ENCODE measurements at regions not wholly inside any gene's neighbourhood (a gene's known extent, or its start where the extent isn't known, plus 50 kb on each side); places are given as distances from the start of the nearest gene placed in this dataset.
"Not testable (repeated sequence)": the region's sequence is repeated elsewhere in the genome, so short reads cannot be mapped to it uniquely, and the experiment has no call there.

- Mint-ChIP-seq H3K36me3 (ENCODE audit: low read depth) (no peaks in the 10 kb centered on the region), H3K4me3 (no peak overlapping the region), H3K9me3 (no peaks in the 10 kb centered on the region), H3K4me1 (no peaks in the 10 kb centered on the region), H3K27ac (no peak overlapping the region), H3K27me3 (no peaks in the 10 kb centered on the region)
- ChIA-PET CTCF (no interaction called here), POLR2A (no interaction called here)
- DNase-seq, result no peak
Observed at GRCh38 chr3:84567796-84568195, 391.0 kb upstream of the CADM2 start.

GRCh38 chr3:84573962-84574361 is 384.8 kb upstream of the CADM2 start:
- Mint-ChIP-seq H3K27ac (no peak overlapping the region), H3K36me3 (ENCODE audit: low read depth) (no peaks in the 10 kb centered on the region), H3K9me3 (peaks cover 12% of the 10 kb centered on the region), H3K4me1 (no peaks in the 10 kb centered on the region), H3K4me3 (no peak overlapping the region), H3K27me3 (no peaks in the 10 kb centered on the region)
- ChIA-PET POLR2A (no interaction called here), CTCF (no interaction called here)
- no peak for DNase-seq

GRCh38 chr3:84586427-84586826 is 372.4 kb upstream of the CADM2 start:
- POLR2A ChIA-PET, result no interaction called here
- CTCF ChIA-PET, result no interaction called here
- no peaks in the 10 kb centered on the region for H3K27me3 Mint-ChIP-seq
- H3K27ac Mint-ChIP-seq, result no peak overlapping the region
- H3K4me3 Mint-ChIP-seq, result no peak overlapping the region
- no peaks in the 10 kb centered on the region for H3K4me1 Mint-ChIP-seq
- DNase-seq, result no peak
- no peaks in the 10 kb centered on the region for H3K36me3 Mint-ChIP-seq (ENCODE audit: low read depth)
- peaks cover 8% of the 10 kb centered on the region for H3K9me3 Mint-ChIP-seq

GRCh38 chr3:84600703-84601225 is 358.0 kb upstream of the CADM2 start:
- Mint-ChIP-seq H3K9me3 (peaks cover 3% of the 10 kb centered on the region), H3K27ac (no peak overlapping the region), H3K36me3 (ENCODE audit: low read depth) (no peaks in the 10 kb centered on the region), H3K27me3 (no peaks in the 10 kb centered on the region), H3K4me1 (no peaks in the 10 kb centered on the region), H3K4me3 (no peak overlapping the region)
- CTCF ChIA-PET, result no interaction called here
- POLR2A ChIA-PET, result no interaction called here
- no peak for DNase-seq

- ChIA-PET POLR2A (no interaction called here), CTCF (no interaction called here)
- no peak overlapping the region for H3K4me3 Mint-ChIP-seq
- no peak for DNase-seq
- H3K36me3 Mint-ChIP-seq (ENCODE audit: low read depth), result no peaks in the 10 kb centered on the region
- H3K27me3 Mint-ChIP-seq, result no peaks in the 10 kb centered on the region
- H3K4me1 Mint-ChIP-seq, result no peaks in the 10 kb centered on the region
- peaks cover 3% of the 10 kb centered on the region for H3K9me3 Mint-ChIP-seq
- H3K27ac Mint-ChIP-seq, result no peak overlapping the region
Observed at GRCh38 chr3:84601303-84601702, 357.5 kb upstream of the CADM2 start.

GRCh38 chr3:84621823-84622222 is 337.0 kb upstream of the CADM2 start:
- POLR2A ChIA-PET, result no interaction called here

GRCh38 chr3:84634668-84635067 is 324.1 kb upstream of the CADM2 start:
- Mint-ChIP-seq H3K36me3 (ENCODE audit: low read depth) (no peaks in the 10 kb centered on the region), H3K9me3 (peaks cover 9% of the 10 kb centered on the region), H3K4me1 (no peaks in the 10 kb centered on the region), H3K27me3 (no peaks in the 10 kb centered on the region), H3K27ac (no peak overlapping the region), H3K4me3 (no peak overlapping the region)
- ChIA-PET POLR2A (no interaction called here), CTCF (no interaction called here)
- no peak for DNase-seq

More at GRCh38 chr3:84621823-84622222, 337.0 kb upstream of the CADM2 start:
- Mint-ChIP-seq H3K27ac (no peak overlapping the region), H3K4me1 (no peaks in the 10 kb centered on the region), H3K27me3 (no peaks in the 10 kb centered on the region), H3K9me3 (peaks cover 14% of the 10 kb centered on the region), H3K36me3 (ENCODE audit: low read depth) (no peaks in the 10 kb centered on the region), H3K4me3 (no peak overlapping the region)
- no peak for DNase-seq
- CTCF ChIA-PET, result no interaction called here

- Mint-ChIP-seq H3K27ac (no peak overlapping the region), H3K4me3 (no peak overlapping the region), H3K9me3 (peaks cover 12% of the 10 kb centered on the region), H3K27me3 (no peaks in the 10 kb centered on the region), H3K4me1 (no peaks in the 10 kb centered on the region), H3K36me3 (ENCODE audit: low read depth) (no peaks in the 10 kb centered on the region)
- POLR2A ChIA-PET, result no interaction called here
- no peak for DNase-seq
- CTCF ChIA-PET, result no interaction called here
Observed at GRCh38 chr3:84637272-84637671, 321.5 kb upstream of the CADM2 start.

GRCh38 chr3:84666468-84666867 is 292.3 kb upstream of the CADM2 start:
- H3K4me3 Mint-ChIP-seq, result no peak overlapping the region

GRCh38 chr3:84679211-84679610 is 279.6 kb upstream of the CADM2 start:
- Mint-ChIP-seq H3K4me1 (no peaks in the 10 kb centered on the region), H3K27ac (no peak overlapping the region), H3K9me3 (peaks cover 12% of the 10 kb centered on the region), H3K27me3 (no peaks in the 10 kb centered on the region), H3K4me3 (no peak overlapping the region), H3K36me3 (ENCODE audit: low read depth) (no peaks in the 10 kb centered on the region)
- no peak for DNase-seq
- CTCF ChIA-PET, result no interaction called here
- POLR2A ChIA-PET, result no interaction called here

More at GRCh38 chr3:84666468-84666867, 292.3 kb upstream of the CADM2 start:
- ChIA-PET CTCF (no interaction called here), POLR2A (no interaction called here)
- Mint-ChIP-seq H3K27ac (no peak overlapping the region), H3K4me1 (no peaks in the 10 kb centered on the region), H3K36me3 (ENCODE audit: low read depth) (no peaks in the 10 kb centered on the region), H3K9me3 (peaks cover 2% of the 10 kb centered on the region), H3K27me3 (no peaks in the 10 kb centered on the region)
- DNase-seq, result no peak

- Mint-ChIP-seq H3K4me1 (no peaks in the 10 kb centered on the region), H3K9me3 (peaks cover 12% of the 10 kb centered on the region)
- POLR2A ChIA-PET, result no interaction called here
Observed at GRCh38 chr3:84680700-84681099, 278.1 kb upstream of the CADM2 start.

GRCh38 chr3:84683493-84683892 is 275.3 kb upstream of the CADM2 start:
- H3K4me3 Mint-ChIP-seq, result no peak overlapping the region
- H3K4me1 Mint-ChIP-seq, result no peaks in the 10 kb centered on the region
- H3K27me3 Mint-ChIP-seq, result no peaks in the 10 kb centered on the region
- no peak overlapping the region for H3K27ac Mint-ChIP-seq
- POLR2A ChIA-PET, result no interaction called here
- H3K36me3 Mint-ChIP-seq (ENCODE audit: low read depth), result no peaks in the 10 kb centered on the region
- no peak for DNase-seq
- peaks cover 8% of the 10 kb centered on the region for H3K9me3 Mint-ChIP-seq
- CTCF ChIA-PET, result no interaction called here

More at GRCh38 chr3:84680700-84681099, 278.1 kb upstream of the CADM2 start:
- CTCF ChIA-PET, result no interaction called here
- no peak overlapping the region for H3K27ac Mint-ChIP-seq
- no peaks in the 10 kb centered on the region for H3K27me3 Mint-ChIP-seq
- DNase-seq, result no peak
- H3K4me3 Mint-ChIP-seq, result no peak overlapping the region
- no peaks in the 10 kb centered on the region for H3K36me3 Mint-ChIP-seq (ENCODE audit: low read depth)

GRCh38 chr3:84685467-84685866 is 273.3 kb upstream of the CADM2 start:
- peaks cover 5% of the 10 kb centered on the region for H3K9me3 Mint-ChIP-seq
- no peaks in the 10 kb centered on the region for H3K4me1 Mint-ChIP-seq
- ChIA-PET POLR2A (no interaction called here), CTCF (no interaction called here)
- no peak for DNase-seq
- H3K4me3 Mint-ChIP-seq, result no peak overlapping the region
- no peak overlapping the region for H3K27ac Mint-ChIP-seq
- H3K27me3 Mint-ChIP-seq, result no peaks in the 10 kb centered on the region
- H3K36me3 Mint-ChIP-seq (ENCODE audit: low read depth), result no peaks in the 10 kb centered on the region

- no peak for DNase-seq
- POLR2A ChIA-PET, result no interaction called here
- no peaks in the 10 kb centered on the region for H3K36me3 Mint-ChIP-seq (ENCODE audit: low read depth)
- no peak overlapping the region for H3K27ac Mint-ChIP-seq
- no peak overlapping the region for H3K4me3 Mint-ChIP-seq
- no peaks in the 10 kb centered on the region for H3K27me3 Mint-ChIP-seq
- H3K4me1 Mint-ChIP-seq, result no peaks in the 10 kb centered on the region
- CTCF ChIA-PET, result no interaction called here
- H3K9me3 Mint-ChIP-seq, result peaks cover 5% of the 10 kb centered on the region
Observed at GRCh38 chr3:84692261-84692660, 266.5 kb upstream of the CADM2 start.

- H3K27ac Mint-ChIP-seq; H3K4me1 Mint-ChIP-seq; CTCF ChIA-PET; H3K27me3 Mint-ChIP-seq; H3K4me3 Mint-ChIP-seq; H3K9me3 Mint-ChIP-seq; POLR2A ChIA-PET; H3K36me3 Mint-ChIP-seq (ENCODE audit: low read depth); DNase-seq: not testable (repeated sequence)
Observed at GRCh38 chr3:84710288-84710687, 248.5 kb upstream of the CADM2 start.

All from activated CD4-positive, alpha-beta memory T cell treated with anti-CD3 and anti-CD28 coated beads, Interleukin-2, amount 10 ng/mL, durations not matched to agents 7 days and 5 days (primary cell).